Stimulated activated memory B cell treated with anti-CD40 and anti-IgM and Interleukin-4, amounts not matched to agents 10 μg/mL and 1 μg/mL and 100 μg/mL, for 72 hours (primary cell): ENCODE measurements at regions not wholly inside any gene's neighbourhood (a gene's known extent, or its start where the extent isn't known, plus 50 kb on each side); places are given as distances from the start of the nearest gene placed in this dataset.
"Not testable (repeated sequence)": the region's sequence is repeated elsewhere in the genome, so short reads cannot be mapped to it uniquely, and the experiment has no call there.

Experiments
- ATAC-seq: fragments of 150-1000 bp; cut with Tn5 transposase; 2 replicates; pipeline ENCODE4 v1.10.0; 2021
- H3K27ac Mint-ChIP-seq: one replicate; pipeline ENCODE4 v1.8.0; 2022; ENCODE audit warnings: mild to moderate bottlenecking, mixed read lengths
- H3K27me3 Mint-ChIP-seq: one replicate; pipeline ENCODE4 v1.8.0; 2022; ENCODE audit warnings: mixed read lengths
- H3K36me3 Mint-ChIP-seq: one replicate; pipeline ENCODE4 v1.8.0; 2022; ENCODE audit warnings: mixed read lengths
- H3K4me1 Mint-ChIP-seq: one replicate; pipeline ENCODE4 v1.8.0; 2022; ENCODE audit warnings: mixed read lengths
- H3K4me3 Mint-ChIP-seq: one replicate; pipeline ENCODE4 v1.8.0; 2022; ENCODE audit warnings: mild to moderate bottlenecking, moderate library complexity, mixed read lengths
- H3K9me3 Mint-ChIP-seq: one replicate; pipeline ENCODE4 v1.8.0; 2022; ENCODE audit warnings: mixed read lengths

DNA sequence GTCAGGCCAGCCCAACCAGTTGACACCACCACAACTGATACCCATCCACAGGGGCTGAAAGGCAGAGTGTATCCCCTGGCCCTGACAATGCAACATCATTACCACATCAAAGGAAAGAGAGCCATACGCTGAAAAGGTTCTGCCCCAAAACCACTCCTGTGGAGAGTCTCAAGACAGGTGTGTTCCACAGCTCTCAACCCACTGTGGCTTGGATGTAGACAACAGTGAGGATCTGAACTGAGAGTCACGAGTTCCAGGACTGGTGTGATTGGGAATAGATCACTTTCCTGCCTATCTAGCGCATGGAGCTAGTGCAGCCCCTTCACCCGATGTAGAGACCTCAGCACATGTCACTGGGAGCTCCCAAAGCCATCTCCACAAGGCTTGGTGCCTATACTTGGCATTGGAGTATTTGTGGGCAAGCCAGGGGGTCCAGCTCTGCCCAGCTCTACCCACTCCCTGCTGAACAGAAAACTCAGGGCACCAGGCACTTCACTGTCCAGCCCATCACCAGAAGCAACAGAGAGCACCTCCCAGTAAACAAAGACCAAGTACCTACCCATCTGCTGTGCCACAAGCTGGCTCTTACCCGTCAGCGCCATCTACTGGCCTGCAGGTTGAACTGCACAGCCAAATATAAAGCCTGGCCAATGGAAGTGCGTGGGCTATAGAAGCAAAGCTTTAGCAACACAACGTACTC lies 579.5 kb downstream of the UQCRFS1 start:
- no peak overlapping the region for H3K27ac Mint-ChIP-seq
- H3K27me3 Mint-ChIP-seq: no peaks in the 10 kb centered on the region
- peaks cover 18% of the 10 kb centered on the region for H3K9me3 Mint-ChIP-seq
- no peaks in the 10 kb centered on the region for H3K36me3 Mint-ChIP-seq
- H3K4me1 Mint-ChIP-seq: no peaks in the 10 kb centered on the region
- no peak overlapping the region for H3K4me3 Mint-ChIP-seq
- no peak for ATAC-seq

DNA sequence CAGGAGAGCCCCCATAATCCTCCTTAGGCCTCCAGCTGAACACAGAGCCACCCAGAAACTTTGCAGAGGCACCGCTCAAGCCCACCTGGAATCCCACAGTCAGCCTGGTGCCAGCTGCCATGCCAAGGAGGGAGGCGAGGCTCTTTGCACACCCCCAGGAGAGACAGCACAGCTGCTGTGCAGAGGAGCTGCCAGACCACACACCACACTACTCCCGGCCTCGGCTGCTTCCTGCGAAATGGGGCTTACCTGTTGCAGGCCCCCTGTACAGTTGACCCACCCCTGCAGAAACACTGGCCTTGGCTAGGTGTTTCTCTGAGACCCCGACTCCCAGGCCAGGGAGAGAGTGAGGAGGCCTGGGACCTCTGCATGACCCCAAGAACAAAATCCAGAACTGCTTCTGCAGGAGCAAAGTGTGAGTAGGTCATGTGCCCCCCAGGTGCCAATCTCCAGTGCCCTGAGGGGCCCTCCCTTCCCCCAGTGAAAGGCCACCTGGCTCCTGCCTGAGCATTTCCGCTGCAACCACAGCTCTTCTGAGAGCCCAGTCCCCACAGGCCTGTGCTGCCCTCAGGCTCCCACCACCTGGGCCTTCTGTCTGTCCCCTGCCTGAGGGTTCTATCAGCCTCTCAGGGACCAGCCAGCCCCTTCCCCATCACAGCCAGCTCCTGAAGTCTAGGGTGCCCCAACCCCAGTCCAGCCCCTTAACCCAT lies 580.4 kb downstream of the UQCRFS1 start:
- Mint-ChIP-seq H3K27ac (no peak overlapping the region), H3K4me3 (no peak overlapping the region), H3K36me3 (no peaks in the 10 kb centered on the region), H3K9me3 (peaks cover 25% of the 10 kb centered on the region), H3K4me1 (no peaks in the 10 kb centered on the region), H3K27me3 (no peaks in the 10 kb centered on the region)
- ATAC-seq: peak; percentile 20

DNA sequence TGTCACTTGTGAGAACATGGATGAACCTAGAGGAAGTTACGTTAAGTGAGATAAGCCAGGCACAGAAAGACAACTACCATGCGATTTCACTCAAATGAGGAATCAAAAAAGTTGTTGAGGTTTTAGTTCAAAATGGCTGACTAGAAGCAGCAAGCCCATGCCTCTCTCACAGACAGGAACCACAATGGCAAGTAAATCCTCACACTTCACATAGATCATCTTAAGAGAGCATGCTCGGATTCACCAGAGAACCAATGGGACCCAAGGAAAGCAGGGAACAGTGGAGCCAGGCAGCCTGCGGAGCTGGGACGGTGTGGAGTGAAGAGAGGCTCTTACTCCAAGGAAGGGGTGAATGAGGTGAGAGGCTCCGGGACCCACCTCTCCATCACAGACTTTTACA lies 581.0 kb downstream of the UQCRFS1 start:
- H3K4me3 Mint-ChIP-seq: no peak overlapping the region
- H3K9me3 Mint-ChIP-seq: peaks cover 22% of the 10 kb centered on the region

DNA sequence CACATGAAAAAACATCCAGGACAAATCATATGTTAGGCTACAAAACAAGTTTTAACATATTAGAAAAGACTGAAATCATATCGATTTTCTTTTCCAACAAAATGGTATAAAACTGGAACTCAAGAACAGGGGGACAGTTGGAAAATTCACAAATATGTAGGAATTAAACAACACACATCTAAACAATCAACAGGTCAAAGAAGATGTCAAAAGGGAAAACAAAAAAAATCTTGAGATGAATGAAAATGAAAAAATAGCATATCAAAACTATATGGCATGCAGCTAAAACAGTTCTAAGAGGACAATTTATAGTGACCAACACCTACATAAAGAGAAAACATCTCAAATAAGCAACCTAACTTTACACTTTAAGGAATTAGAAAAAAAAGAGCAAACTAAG lies 585.3 kb downstream of the UQCRFS1 start:
- Mint-ChIP-seq H3K4me3 (no peak overlapping the region), H3K27me3 (no peaks in the 10 kb centered on the region), H3K36me3 (no peaks in the 10 kb centered on the region), H3K9me3 (peaks cover 20% of the 10 kb centered on the region), H3K4me1 (no peaks in the 10 kb centered on the region), H3K27ac (no peak overlapping the region)
- ATAC-seq: no peak

More for the DNA sequence above, 581.0 kb downstream of the UQCRFS1 start:
- H3K36me3 Mint-ChIP-seq: no peaks in the 10 kb centered on the region
- ATAC-seq: no peak
- H3K27ac Mint-ChIP-seq: no peak overlapping the region
- H3K27me3 Mint-ChIP-seq: no peaks in the 10 kb centered on the region
- no peaks in the 10 kb centered on the region for H3K4me1 Mint-ChIP-seq

DNA sequence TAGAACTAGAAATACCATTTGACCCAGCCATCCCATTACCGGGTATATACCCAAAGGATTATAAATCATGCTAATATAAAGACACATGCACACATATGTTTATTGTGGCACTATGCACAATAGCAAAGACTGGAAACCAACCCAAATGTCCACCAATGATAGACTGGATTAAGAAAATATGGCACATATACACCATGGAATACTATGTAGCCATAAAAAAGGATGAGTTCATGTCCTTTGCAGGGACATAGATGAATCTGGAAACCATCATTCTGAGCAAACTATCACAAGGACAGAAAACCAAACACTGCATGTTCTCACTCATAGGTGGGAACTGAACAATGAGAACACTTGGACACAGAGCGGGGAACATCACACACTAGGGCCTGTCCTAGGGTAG lies 586.5 kb downstream of the UQCRFS1 start:
- not testable (repeated sequence) for ATAC-seq, H3K27me3 Mint-ChIP-seq, H3K4me3 Mint-ChIP-seq, H3K36me3 Mint-ChIP-seq, H3K4me1 Mint-ChIP-seq, H3K27ac Mint-ChIP-seq
- peaks cover 23% of the 10 kb centered on the region for H3K9me3 Mint-ChIP-seq

DNA sequence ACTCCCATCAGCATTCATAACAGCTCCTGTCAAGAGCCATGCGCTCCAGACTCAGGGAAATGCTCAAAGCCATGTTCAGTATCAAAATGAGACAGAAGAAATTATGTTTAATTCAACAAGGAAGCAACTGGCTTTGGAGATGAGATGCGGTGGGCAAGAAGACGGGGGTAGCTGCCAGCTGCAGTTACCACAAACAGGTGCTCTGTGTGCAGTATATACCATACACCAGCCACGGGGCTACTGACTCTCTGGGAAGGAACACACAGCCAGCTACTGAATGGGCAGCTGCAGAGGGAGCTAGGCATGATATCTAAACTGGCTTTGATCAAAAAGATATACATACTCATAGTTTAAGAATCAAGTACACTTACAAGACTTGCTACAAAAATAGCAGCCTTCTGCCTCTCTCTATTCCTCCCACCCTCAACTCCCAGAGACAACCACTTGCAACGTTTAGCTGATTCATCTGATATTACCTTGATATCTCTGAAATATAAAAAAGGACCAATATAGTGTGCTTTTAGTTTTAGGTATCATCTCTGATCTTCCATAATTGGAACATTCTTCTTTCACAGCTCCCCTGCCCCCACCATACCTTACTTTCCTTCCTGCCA lies 593.0 kb downstream of the UQCRFS1 start:
- Mint-ChIP-seq H3K27me3 (no peaks in the 10 kb centered on the region), H3K4me3 (no peak overlapping the region), H3K9me3 (peaks cover 20% of the 10 kb centered on the region), H3K36me3 (no peaks in the 10 kb centered on the region), H3K4me1 (no peaks in the 10 kb centered on the region), H3K27ac (no peak overlapping the region)
- ATAC-seq: no peak

DNA sequence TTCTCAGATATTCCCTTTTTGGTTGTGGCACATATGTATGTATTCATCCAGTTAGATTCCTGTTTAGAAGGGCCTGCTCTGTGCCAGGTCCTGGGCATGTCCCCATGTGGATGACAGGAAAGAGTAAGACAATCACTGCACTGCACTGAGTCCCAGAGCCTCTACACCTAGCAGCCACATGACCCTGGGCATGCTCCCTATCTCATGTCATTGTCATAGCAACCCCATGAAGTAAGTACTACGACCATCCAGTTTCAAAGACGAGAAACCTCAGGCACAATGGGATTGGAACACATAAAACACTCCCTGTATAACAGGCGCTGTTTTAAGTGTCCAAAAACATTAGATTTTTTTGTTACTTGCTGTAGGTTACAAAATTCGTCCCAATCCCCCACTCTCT lies 594.4 kb downstream of the UQCRFS1 start:
- Mint-ChIP-seq H3K9me3 (peaks cover 25% of the 10 kb centered on the region), H3K27ac (no peak overlapping the region)
- ATAC-seq: no peak

DNA sequence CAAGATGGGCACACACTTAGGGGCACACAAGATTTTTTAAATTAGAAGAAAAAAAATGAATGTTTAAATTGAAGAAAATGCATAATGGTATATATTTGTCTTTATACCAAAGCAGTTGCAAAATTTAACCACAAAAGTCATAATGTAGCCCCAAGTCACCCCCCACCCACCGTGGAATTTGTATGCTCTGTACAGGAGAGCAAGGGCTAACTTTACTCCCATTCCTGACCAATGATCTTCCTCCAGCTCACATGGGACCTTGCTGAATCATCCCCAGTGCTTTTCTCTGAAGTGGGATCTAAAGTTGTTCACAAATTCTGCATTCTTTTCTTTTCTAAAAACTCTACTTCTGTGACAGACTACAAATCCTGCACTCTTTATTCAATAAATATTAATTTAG lies 597.0 kb downstream of the UQCRFS1 start:
- H3K27ac Mint-ChIP-seq: no peak overlapping the region

More for the DNA sequence above, 594.4 kb downstream of the UQCRFS1 start:
- no peaks in the 10 kb centered on the region for H3K4me1 Mint-ChIP-seq
- H3K27me3 Mint-ChIP-seq: no peaks in the 10 kb centered on the region
- no peak overlapping the region for H3K4me3 Mint-ChIP-seq
- H3K36me3 Mint-ChIP-seq: no peaks in the 10 kb centered on the region

DNA sequence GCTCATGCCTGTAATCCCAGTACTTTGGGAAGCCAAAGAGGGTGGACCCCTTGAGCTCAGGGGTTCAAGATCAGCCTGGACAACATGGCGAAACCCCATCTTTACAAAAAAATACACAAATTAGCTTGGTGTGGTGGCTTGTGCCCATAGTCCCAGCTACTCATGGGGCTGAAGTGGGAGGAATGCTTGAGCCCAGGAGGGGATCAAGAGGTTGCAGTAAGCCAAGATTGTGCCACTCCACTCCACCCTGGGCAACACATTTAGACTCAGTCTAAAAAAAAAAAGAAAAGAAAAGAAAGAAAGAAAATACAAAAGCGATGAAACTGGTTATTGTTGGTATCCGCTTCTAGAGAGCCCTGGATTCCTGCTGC lies 597.4 kb downstream of the UQCRFS1 start:
- no peaks in the 10 kb centered on the region for H3K4me1 Mint-ChIP-seq
- peaks cover 21% of the 10 kb centered on the region for H3K9me3 Mint-ChIP-seq
- no peaks in the 10 kb centered on the region for H3K27me3 Mint-ChIP-seq
- H3K36me3 Mint-ChIP-seq: no peaks in the 10 kb centered on the region
- ATAC-seq: no peak
- no peak overlapping the region for H3K4me3 Mint-ChIP-seq
- no peak overlapping the region for H3K27ac Mint-ChIP-seq

More for the DNA sequence above, 597.0 kb downstream of the UQCRFS1 start:
- Mint-ChIP-seq H3K9me3 (peaks cover 22% of the 10 kb centered on the region), H3K27me3 (no peaks in the 10 kb centered on the region), H3K4me3 (no peak overlapping the region), H3K36me3 (no peaks in the 10 kb centered on the region), H3K4me1 (no peaks in the 10 kb centered on the region)
- no peak for ATAC-seq

DNA sequence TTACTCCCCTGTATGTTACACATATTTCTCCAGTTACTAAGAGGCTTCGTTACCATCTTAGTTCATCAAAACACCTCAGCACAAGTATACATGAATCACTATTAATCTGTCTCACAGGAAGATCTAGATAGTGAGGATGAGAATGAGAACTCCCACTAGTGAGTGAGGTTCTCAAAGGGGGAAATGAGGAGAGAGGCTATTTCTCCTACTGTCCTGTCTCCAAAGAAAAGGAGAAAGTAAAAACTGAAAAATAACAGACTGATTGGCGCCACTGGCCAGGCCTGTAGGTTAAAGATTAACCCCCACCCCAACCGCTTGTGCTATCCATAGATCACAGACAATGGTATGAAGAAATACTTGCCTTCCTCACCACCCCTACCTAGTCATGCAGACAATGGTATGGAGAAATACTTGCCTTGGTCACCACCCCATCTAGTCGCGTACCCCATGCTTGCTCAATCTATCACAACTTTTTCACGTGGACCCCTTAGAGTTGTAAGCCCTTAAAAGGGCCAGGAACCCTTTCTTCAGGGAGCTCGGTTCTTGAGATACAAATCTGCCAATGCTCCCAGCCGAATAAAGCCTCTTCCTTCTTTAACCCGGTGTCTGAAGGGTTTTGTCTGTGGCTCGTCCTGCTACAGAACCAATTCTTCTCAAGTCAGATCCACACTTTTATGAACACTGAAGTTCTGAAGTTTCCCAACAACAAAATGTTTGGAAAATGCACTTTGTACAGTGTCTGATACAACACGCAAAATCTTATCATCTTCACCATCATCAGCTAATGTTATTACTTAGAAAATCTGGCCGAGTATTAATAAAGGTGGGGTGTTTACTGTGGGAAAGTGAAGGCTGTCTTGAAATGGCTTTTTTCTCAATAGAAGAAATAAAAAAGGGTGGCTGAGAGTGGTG lies 598.1 kb downstream of the UQCRFS1 start:
- no peak overlapping the region for H3K4me3 Mint-ChIP-seq
- no peak overlapping the region for H3K27ac Mint-ChIP-seq
- no peaks in the 10 kb centered on the region for H3K27me3 Mint-ChIP-seq
- no peaks in the 10 kb centered on the region for H3K36me3 Mint-ChIP-seq
- H3K4me1 Mint-ChIP-seq: no peaks in the 10 kb centered on the region
- H3K9me3 Mint-ChIP-seq: peaks cover 18% of the 10 kb centered on the region
- no peak for ATAC-seq

DNA sequence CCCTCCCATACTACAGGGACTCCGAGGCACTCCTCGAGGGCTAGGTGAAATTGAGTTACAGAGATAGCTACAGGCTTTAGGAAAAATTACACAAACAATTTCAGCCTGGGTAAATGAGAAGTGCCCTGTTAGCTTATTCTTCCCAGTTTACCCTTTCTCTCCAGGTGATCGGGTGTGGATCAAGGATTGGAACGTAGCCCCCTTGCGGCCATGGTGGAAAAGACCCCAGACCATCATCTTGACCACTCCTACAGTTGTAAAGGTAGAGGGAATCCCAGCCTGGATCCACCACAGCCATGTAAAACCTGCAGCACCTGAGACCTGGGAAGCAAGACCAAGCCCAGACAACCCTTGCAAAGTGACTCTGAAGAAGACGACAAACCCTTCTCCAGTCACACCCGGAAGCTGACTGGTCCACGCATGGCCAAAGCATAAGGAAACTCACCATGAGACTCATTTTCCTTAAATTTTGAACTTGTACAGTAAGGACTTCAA lies 600.6 kb downstream of the UQCRFS1 start:
- Mint-ChIP-seq H3K9me3 (peaks cover 17% of the 10 kb centered on the region), H3K4me1 (no peaks in the 10 kb centered on the region), H3K4me3 (no peak overlapping the region), H3K27ac (no peak overlapping the region), H3K36me3 (no peaks in the 10 kb centered on the region), H3K27me3 (no peaks in the 10 kb centered on the region)
- no peak for ATAC-seq

DNA sequence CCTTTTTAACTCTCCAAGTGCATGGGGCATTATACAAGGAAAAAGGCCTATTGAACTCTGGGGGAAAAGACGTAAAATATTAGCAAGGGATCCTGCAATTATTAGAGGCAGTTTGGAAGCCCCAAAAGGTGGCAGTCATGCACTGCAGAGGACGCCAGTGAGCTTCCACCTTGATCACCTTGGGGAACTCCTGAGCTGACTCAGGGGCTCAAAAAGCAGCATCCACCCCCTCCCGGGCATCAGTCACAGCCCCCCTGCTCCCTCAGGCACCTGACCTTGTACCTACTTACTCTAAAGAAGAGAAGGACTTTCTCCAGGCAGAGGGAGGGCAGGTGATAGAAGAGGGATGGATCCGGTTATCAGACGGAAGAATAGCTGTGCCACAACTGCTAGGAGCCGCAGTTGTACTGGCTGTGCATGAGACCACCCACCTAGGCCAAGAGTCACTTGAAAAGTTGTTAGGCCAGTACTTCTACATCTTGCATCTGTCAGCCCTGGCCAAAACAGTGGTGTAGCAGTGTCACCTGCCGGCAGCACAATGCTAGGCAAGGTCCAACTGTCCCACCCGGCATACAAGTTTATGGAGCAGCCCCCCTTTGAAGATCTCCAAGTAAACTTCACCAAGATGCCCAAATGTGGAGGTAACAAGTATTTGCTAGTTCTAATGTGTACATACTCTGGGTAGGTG lies 601.6 kb downstream of the UQCRFS1 start:
- peaks cover 21% of the 10 kb centered on the region for H3K9me3 Mint-ChIP-seq
- ATAC-seq, H3K4me1 Mint-ChIP-seq, H3K36me3 Mint-ChIP-seq, H3K4me3 Mint-ChIP-seq, H3K27ac Mint-ChIP-seq, H3K27me3 Mint-ChIP-seq: not testable (repeated sequence)

DNA sequence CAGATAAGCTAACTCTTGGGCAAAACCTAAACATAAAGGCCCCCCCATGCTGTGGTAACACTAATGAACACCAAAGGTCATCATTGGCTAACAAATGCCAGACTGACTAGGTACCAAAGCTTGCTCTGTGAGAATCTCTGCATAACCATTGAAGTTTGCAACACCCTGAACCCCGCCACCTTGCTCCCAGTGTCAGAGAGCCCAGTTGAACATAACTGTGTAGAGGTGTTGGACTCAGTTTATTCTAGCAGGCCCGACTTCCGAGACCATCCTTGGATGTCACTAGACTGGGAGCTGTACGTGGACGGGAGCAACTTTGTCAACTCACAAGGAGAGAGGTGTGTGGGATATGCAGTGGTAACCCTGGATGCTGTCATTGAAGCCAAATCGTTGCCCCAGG lies 602.2 kb downstream of the UQCRFS1 start:
- ATAC-seq: no peak

DNA sequence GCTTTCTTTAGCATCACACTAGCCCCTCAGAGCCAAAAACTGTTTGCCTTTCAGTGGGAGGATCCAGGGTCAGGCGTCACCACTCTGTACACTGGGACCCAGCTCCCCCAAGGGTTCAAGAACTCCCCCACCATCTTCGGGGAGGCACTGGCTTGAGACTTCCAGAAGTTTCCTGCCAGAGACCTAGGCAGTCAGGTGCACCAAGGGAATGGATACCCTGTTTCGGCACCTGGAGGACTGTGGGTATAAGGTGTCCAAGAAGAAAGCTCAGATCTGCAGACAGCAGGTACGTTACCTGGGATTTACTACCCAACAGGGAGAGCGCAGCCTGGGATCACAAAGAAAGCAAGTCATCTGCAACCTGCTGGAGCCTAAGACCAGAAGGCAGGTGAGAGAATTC lies 603.0 kb downstream of the UQCRFS1 start:
- no peaks in the 10 kb centered on the region for H3K4me1 Mint-ChIP-seq
- H3K36me3 Mint-ChIP-seq: no peaks in the 10 kb centered on the region
- H3K27me3 Mint-ChIP-seq: no peaks in the 10 kb centered on the region
- H3K27ac Mint-ChIP-seq: no peak overlapping the region
- no peak for ATAC-seq
- peaks cover 18% of the 10 kb centered on the region for H3K9me3 Mint-ChIP-seq
- H3K4me3 Mint-ChIP-seq: no peak overlapping the region

More for the DNA sequence above, 602.2 kb downstream of the UQCRFS1 start:
- Mint-ChIP-seq H3K4me3 (no peak overlapping the region), H3K4me1 (no peaks in the 10 kb centered on the region), H3K27me3 (no peaks in the 10 kb centered on the region), H3K27ac (no peak overlapping the region), H3K9me3 (peaks cover 24% of the 10 kb centered on the region), H3K36me3 (no peaks in the 10 kb centered on the region)
